ENCODE measurements at regions not wholly inside any gene's neighbourhood (a gene's known extent, or its start where the extent isn't known, plus 50 kb on each side); places are given as distances from the start of the nearest gene placed in this dataset.

DNA sequence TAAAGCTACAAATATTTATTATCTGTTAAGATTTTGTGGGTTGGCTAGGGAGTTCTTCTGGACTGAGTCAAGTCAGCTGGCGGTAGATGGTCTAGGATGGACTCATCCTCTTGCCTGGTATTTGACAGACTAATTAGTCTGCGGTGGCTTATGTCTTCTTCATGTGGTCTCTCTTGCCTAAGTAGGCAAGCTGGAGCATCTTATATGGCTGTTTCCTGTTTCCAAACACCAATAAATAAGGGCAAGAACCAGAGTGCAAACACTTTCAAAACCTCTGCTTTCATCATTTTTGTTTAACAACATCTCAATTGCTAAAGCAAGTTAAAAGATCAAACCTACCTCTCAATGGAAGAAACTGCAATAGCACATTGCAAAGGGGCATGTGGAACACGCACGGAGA is 484.8 kb downstream of the PTPRC start:
- Histone ChIP-seq H3K4me3 (replicated peaks in 1 of 3) (no peak overlapping the region), H3K27ac (no peak overlapping the region), H3K4me1 (no peaks in the 10 kb centered on the region), H3K27me3 (no peaks in the 10 kb centered on the region), H3K36me3 (no peaks in the 10 kb centered on the region), H3K9me3 (no peaks in the 10 kb centered on the region)
- WGBS, 2 donors, result 94 to 98% methylated on average over 4 of the region's 4 CpGs
- no peak for DNase-seq
- intact Hi-C loops (cut with DNase I), result no loop called here
- TF ChIP-seq, protein P1, sequence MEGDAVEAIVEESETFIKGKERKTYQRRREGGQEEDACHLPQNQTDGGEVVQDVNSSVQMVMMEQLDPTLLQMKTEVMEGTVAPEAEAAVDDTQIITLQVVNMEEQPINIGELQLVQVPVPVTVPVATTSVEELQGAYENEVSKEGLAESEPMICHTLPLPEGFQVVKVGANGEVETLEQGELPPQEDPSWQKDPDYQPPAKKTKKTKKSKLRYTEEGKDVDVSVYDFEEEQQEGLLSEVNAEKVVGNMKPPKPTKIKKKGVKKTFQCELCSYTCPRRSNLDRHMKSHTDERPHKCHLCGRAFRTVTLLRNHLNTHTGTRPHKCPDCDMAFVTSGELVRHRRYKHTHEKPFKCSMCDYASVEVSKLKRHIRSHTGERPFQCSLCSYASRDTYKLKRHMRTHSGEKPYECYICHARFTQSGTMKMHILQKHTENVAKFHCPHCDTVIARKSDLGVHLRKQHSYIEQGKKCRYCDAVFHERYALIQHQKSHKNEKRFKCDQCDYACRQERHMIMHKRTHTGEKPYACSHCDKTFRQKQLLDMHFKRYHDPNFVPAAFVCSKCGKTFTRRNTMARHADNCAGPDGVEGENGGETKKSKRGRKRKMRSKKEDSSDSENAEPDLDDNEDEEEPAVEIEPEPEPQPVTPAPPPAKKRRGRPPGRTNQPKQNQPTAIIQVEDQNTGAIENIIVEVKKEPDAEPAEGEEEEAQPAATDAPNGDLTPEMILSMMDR (IDR thresholded peaks at IDR 0.05), result no peak
- no peak for TF ChIP-seq POLR2A (IDR thresholded peaks at IDR 0.05)

DNA sequence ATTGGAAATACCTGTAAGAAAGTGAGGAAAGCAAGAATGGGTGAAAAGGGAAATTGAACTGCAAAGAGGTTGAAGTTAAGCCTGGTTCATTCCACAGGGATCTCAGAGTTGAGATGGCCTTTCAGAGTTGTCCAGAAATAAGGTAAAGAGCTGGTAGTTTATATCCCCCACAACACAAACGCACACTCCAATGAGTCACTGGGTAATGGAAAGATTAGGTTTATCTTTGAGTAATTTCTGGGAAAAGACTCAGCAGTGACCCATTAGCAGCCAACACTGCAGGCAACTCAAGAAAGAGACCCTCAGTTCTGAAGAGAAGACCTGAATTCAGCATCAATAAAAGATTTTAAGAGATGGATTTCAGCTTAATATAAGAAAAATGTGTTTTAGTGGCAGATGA is 485.5 kb downstream of the PTPRC start:
- intact Hi-C loops (cut with DNase I), result no loop called here
- no peak for DNase-seq
- Histone ChIP-seq H3K9me3 (no peaks in the 10 kb centered on the region), H3K36me3 (no peaks in the 10 kb centered on the region), H3K27me3 (no peaks in the 10 kb centered on the region), H3K27ac (no peak overlapping the region), H3K4me3 (replicated peaks in 1 of 3) (no peak overlapping the region), H3K4me1 (no peaks in the 10 kb centered on the region)
- TF ChIP-seq, protein P1 (IDR thresholded peaks at IDR 0.05), result no peak
- TF ChIP-seq POLR2A (IDR thresholded peaks at IDR 0.05), result no peak
- WGBS, 2 donors, result 87 to 100% methylated on average over 1 of the region's 1 CpG

DNA sequence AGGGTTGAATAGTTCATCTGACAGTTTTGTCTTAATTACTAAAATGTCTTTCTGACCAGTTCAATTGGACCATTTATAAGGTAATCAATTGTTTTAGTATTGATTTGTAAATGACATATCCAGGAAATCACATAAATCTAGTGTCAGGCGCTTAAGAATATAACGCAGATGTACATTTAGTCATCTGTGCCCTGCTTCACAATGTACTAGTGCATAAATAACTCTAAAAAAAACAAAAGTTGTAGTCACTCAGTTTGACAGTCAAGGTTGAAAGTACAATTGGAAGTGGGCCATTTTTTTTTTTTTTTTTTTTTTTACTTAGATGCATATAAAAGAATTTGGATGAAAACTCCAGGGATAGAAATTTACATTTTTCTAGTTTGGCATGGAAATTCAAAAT is 490.4 kb downstream of the PTPRC start:
- H3K27ac ChIP-seq, result no peak overlapping the region
- no peak for DNase-seq
- intact Hi-C loops (cut with DNase I), result no loop called here
- no peaks in the 10 kb centered on the region for H3K36me3 ChIP-seq
- H3K27me3 ChIP-seq, result no peaks in the 10 kb centered on the region
- TF ChIP-seq POLR2A (IDR thresholded peaks at IDR 0.05), result no peak
- TF ChIP-seq, protein P1 (IDR thresholded peaks at IDR 0.05), result no peak
- no peak overlapping the region for H3K4me3 ChIP-seq (replicated peaks in 1 of 3)
- WGBS, 2 donors, result 29 to 39% methylated on average over 2 of the region's 2 CpGs
- H3K9me3 ChIP-seq, result no peaks in the 10 kb centered on the region
- H3K4me1 ChIP-seq, result no peaks in the 10 kb centered on the region

DNA sequence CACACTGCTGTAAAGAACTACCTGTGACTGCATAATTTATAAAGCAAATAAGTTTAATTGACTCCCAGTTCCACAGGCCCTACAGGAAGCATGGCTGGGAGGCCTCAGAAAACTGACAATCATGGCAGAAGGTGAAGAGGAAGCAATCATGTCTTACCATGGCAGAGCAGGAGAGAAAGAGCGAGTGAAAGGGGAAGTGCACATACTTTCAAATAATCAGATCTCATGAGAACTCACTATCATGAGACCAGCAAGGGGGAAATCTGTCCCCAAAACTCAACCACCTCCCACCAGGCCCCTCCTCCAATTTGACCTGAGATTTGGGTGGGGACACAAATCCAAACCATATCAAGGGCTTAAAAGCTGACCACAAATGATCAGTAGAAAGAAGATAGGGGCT is 493.2 kb downstream of the PTPRC start:
- TF ChIP-seq, protein P1 (IDR thresholded peaks at IDR 0.05), result no peak
- no peak for TF ChIP-seq POLR2A (IDR thresholded peaks at IDR 0.05)
- DNase-seq, result no peak
- Histone ChIP-seq H3K4me3 (replicated peaks in 1 of 3) (no peak overlapping the region), H3K36me3 (no peaks in the 10 kb centered on the region), H3K4me1 (no peaks in the 10 kb centered on the region), H3K27ac (no peak overlapping the region), H3K27me3 (no peaks in the 10 kb centered on the region), H3K9me3 (no peaks in the 10 kb centered on the region)
- intact Hi-C loops (cut with DNase I), result no loop called here
- WGBS, 2 donors, result 91 to 92% methylated on average over 1 of the region's 1 CpG

DNA sequence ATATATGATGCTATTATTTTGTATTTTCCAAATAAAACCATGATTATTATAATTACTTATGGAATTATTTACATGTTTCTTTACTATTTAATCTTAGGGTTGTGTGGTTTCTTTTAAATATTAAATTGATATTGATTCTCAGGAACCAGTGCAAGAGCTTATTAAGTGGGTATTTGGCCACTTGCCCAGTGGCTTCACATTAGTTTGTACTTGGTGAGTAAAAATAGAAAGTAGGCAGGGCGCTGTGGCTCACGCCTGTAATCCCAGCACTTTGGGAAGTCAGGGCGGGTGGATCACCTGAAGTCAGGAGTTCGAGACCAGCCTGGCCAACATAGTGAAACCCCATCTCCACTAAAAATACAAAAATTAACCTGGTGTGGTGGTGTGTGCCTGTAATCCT is 497.1 kb downstream of the PTPRC start:
- TF ChIP-seq, protein P1 (IDR thresholded peaks at IDR 0.05), result no peak
- no peak for TF ChIP-seq POLR2A (IDR thresholded peaks at IDR 0.05)
- Histone ChIP-seq H3K27ac (no peak overlapping the region), H3K27me3 (no peaks in the 10 kb centered on the region), H3K9me3 (no peaks in the 10 kb centered on the region), H3K4me1 (no peaks in the 10 kb centered on the region), H3K4me3 (replicated peaks in 1 of 3) (no peak overlapping the region), H3K36me3 (no peaks in the 10 kb centered on the region)
- intact Hi-C loops (cut with DNase I), result no loop called here
- 80 to 90% methylated on average over 4 of the region's 4 CpGs for WGBS, 2 donors
- DNase-seq, result no peak

All from thyroid gland (tissue), 4 donors.